ENCODE measurements at regions not wholly inside any gene's neighbourhood (a gene's known extent, or its start where the extent isn't known, plus 50 kb on each side); places are given as distances from the start of the nearest gene placed in this dataset.
A peak's percentile ranks its signal among the peaks of the same experiment; 100 is the strongest.

- Mint-ChIP-seq H3K4me1 (ENCODE audit: low read depth) (peaks cover 23% of the 10 kb centered on the region), H3K36me3 (ENCODE audit: insufficient read depth) (no peaks in the 10 kb centered on the region), H3K27me3 (ENCODE audit: low read depth) (peaks cover 4% of the 10 kb centered on the region), H3K9me3 (no peaks in the 10 kb centered on the region), H3K4me3 (no peak overlapping the region)
- ATAC-seq: peak; percentile 46 to 74
- no peak for DNase-seq
Observed at GRCh38 chr15:70308011-70308734, 210.5 kb upstream of the TLE3 start.

DNA sequence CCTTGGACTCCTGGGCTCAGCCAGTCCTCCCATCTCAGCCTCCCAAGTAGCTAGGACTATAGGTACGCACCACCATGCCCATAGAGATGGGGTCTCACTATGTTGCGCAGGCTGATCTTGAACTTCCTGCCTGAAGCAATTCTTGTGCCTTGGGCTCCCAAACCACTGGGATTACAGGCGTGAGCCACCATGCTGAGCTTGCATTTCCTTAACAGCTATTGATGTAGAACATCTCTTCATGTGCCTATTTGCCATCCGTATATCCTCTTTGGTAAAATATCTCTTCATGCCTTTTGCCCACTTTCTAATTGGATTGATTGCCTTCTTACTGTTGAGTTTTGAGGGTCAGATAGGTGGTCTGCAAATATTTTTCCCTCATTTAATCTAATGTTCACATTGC lies 208.9 kb upstream of the TLE3 start:
- H3K27me3 Mint-ChIP-seq (ENCODE audit: low read depth): peaks cover 4% of the 10 kb centered on the region
- peaks cover 23% of the 10 kb centered on the region for H3K4me1 Mint-ChIP-seq (ENCODE audit: low read depth)
- ATAC-seq (no peak), DNase-seq (no peak)
- no peak overlapping the region for H3K4me3 Mint-ChIP-seq
- H3K36me3 Mint-ChIP-seq (ENCODE audit: insufficient read depth): no peaks in the 10 kb centered on the region
- H3K9me3 Mint-ChIP-seq: no peaks in the 10 kb centered on the region

DNA sequence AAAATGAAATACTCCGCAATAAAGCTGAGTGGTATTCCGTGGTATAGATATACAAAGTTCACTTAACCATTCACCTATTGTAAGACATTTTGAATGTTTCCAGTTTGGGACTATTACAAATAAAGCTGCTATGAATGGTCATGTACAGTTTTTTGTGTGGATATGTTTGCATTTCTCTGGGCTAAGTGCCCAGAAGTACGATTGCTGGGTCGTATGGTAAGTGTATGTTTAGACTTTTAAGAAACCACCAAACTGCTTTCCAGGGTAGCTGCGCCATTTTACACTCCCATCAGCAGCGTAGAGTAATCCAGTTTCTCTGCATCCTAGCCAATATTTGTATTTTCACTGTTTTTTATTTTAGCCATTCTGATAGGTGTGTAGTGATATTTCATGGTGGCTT lies 208.4 kb upstream of the TLE3 start:
- no peaks in the 10 kb centered on the region for H3K9me3 Mint-ChIP-seq
- H3K27me3 Mint-ChIP-seq (ENCODE audit: low read depth): peaks cover 4% of the 10 kb centered on the region
- no peak overlapping the region for H3K4me3 Mint-ChIP-seq
- peaks cover 27% of the 10 kb centered on the region for H3K4me1 Mint-ChIP-seq (ENCODE audit: low read depth)
- DNase-seq (no peak), ATAC-seq (no peak)
- H3K36me3 Mint-ChIP-seq (ENCODE audit: insufficient read depth): no peaks in the 10 kb centered on the region

- Mint-ChIP-seq H3K36me3 (ENCODE audit: insufficient read depth) (no peaks in the 10 kb centered on the region), H3K4me1 (ENCODE audit: low read depth) (peaks cover 30% of the 10 kb centered on the region), H3K27me3 (ENCODE audit: low read depth) (peaks cover 4% of the 10 kb centered on the region), H3K4me3 (no peak overlapping the region), H3K9me3 (no peaks in the 10 kb centered on the region)
- DNase-seq (no peak), ATAC-seq (no peak)
Observed at GRCh38 chr15:70303981-70304380, 206.3 kb upstream of the TLE3 start.

DNA sequence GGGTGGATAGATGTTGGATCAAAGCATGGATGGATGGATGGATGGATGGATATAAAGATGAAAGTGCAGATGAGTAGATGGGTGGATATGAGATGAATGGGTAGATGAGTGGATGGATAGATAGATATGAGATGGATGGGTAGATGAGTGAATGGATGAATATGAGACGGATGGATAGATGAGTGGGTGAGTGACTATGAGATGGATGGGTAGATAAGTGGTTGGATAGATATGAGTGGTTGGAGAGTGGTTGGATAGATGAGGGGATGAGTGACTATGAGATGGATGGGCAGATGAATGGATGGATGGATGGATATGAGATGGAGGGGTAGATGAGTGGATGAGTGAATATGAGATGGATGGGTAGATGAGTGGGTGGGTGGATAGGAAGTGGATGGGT lies 204.6 kb upstream of the TLE3 start:
- no peaks in the 10 kb centered on the region for H3K27me3 Mint-ChIP-seq (ENCODE audit: low read depth)
- no peak overlapping the region for H3K4me3 Mint-ChIP-seq
- DNase-seq (no peak), ATAC-seq (no peak)
- peaks cover 18% of the 10 kb centered on the region for H3K4me1 Mint-ChIP-seq (ENCODE audit: low read depth)
- no peaks in the 10 kb centered on the region for H3K36me3 Mint-ChIP-seq (ENCODE audit: insufficient read depth)
- no peaks in the 10 kb centered on the region for H3K9me3 Mint-ChIP-seq

- Mint-ChIP-seq H3K4me1 (ENCODE audit: low read depth) (peaks cover 19% of the 10 kb centered on the region), H3K9me3 (no peaks in the 10 kb centered on the region), H3K36me3 (ENCODE audit: insufficient read depth) (no peaks in the 10 kb centered on the region), H3K27me3 (ENCODE audit: low read depth) (no peaks in the 10 kb centered on the region), H3K4me3 (no peak overlapping the region)
- DNase-seq: no peak
- ATAC-seq: no peak
Observed at GRCh38 chr15:70301396-70301795, 203.7 kb upstream of the TLE3 start.

GRCh38 chr15:70299931-70300869 lies 202.5 kb upstream of the TLE3 start:
- peak; percentile 98 to 99 for ATAC-seq
- Mint-ChIP-seq H3K27me3 (ENCODE audit: low read depth) (no peaks in the 10 kb centered on the region), H3K4me3 (peak overlapping the region; percentile 14)

DNA sequence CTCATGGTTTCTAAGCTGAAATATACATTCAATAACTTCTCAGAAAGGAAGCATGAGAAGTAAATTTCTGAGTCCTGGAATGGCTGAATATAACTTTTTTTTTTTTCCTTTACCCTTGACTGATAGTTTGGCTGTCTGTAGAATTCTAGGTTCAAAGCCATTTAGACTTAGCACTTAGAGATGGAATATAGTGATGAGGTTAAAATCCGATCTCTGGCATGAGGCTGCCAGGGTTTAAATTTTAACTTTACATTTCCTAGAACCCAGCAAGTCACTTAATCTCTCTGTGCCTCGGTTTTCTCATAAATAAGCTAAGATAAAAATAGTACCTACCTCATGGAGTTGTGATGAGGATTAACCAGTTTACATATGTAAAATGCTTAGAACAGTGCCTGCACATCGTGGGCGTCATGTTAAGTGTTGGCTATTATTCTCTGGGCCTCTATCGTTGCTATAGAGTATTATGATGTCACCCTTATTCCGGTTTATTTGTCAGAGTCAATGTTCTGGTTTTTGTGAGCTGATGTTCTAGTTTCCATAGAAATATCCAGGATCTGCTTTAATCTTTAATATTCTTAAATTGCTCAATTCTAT lies 199.8 kb upstream of the TLE3 start:
- H3K9me3 Mint-ChIP-seq: no peaks in the 10 kb centered on the region
- peaks cover 22% of the 10 kb centered on the region for H3K4me1 Mint-ChIP-seq (ENCODE audit: low read depth)
- no peaks in the 10 kb centered on the region for H3K27me3 Mint-ChIP-seq (ENCODE audit: low read depth)
- ATAC-seq: no peak
- no peaks in the 10 kb centered on the region for H3K36me3 Mint-ChIP-seq (ENCODE audit: insufficient read depth)
- DNase-seq: no peak
- H3K4me3 Mint-ChIP-seq: no peak overlapping the region

More at GRCh38 chr15:70299931-70300869, 202.5 kb upstream of the TLE3 start:
- no peaks in the 10 kb centered on the region for H3K9me3 Mint-ChIP-seq
- DNase-seq: peak; percentile 61
- H3K36me3 Mint-ChIP-seq (ENCODE audit: insufficient read depth): no peaks in the 10 kb centered on the region
- peaks cover 22% of the 10 kb centered on the region for H3K4me1 Mint-ChIP-seq (ENCODE audit: low read depth)

GRCh38 chr15:70294731-70295305 lies 197.1 kb upstream of the TLE3 start:
- Mint-ChIP-seq H3K4me3 (no peak overlapping the region), H3K4me1 (ENCODE audit: low read depth) (peaks cover 6% of the 10 kb centered on the region), H3K27me3 (ENCODE audit: low read depth) (peaks cover under 1% of the 10 kb centered on the region)

GRCh38 chr15:70293591-70294470 lies 196.1 kb upstream of the TLE3 start:
- H3K27me3 Mint-ChIP-seq (ENCODE audit: low read depth): peaks cover 2% of the 10 kb centered on the region
- H3K36me3 Mint-ChIP-seq (ENCODE audit: insufficient read depth): no peaks in the 10 kb centered on the region
- DNase-seq (no peak), ATAC-seq (no peak)
- peaks cover 5% of the 10 kb centered on the region for H3K4me1 Mint-ChIP-seq (ENCODE audit: low read depth)
- no peaks in the 10 kb centered on the region for H3K9me3 Mint-ChIP-seq
- H3K4me3 Mint-ChIP-seq: no peak overlapping the region

More at GRCh38 chr15:70294731-70295305, 197.1 kb upstream of the TLE3 start:
- no peaks in the 10 kb centered on the region for H3K9me3 Mint-ChIP-seq
- ATAC-seq: no peak
- no peaks in the 10 kb centered on the region for H3K36me3 Mint-ChIP-seq (ENCODE audit: insufficient read depth)
- no peak for DNase-seq

DNA sequence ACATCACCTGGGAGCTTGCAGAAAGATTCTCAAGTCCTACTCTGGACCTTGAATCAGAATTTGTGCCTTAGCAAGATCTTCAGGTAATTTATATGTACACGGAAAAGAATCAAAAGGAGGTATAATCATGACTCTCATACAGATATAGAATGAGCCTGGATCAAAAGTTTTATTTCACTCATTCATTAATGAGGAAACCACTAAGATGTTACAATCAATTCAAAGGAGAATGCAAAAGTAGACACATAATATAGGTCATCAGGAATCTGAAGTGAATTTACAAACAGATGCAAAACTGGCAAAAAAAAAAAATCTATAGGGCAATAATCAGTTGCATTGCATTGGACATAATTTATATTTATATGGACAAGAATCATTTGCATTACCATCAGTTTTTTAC lies 195.4 kb upstream of the TLE3 start:
- Mint-ChIP-seq H3K27me3 (ENCODE audit: low read depth) (peaks cover 2% of the 10 kb centered on the region), H3K36me3 (ENCODE audit: insufficient read depth) (no peaks in the 10 kb centered on the region), H3K4me3 (no peak overlapping the region), H3K9me3 (no peaks in the 10 kb centered on the region), H3K4me1 (ENCODE audit: low read depth) (peaks cover 5% of the 10 kb centered on the region)
- DNase-seq (no peak), ATAC-seq (no peak)

GRCh38 chr15:70292076-70292760 lies 194.5 kb upstream of the TLE3 start:
- peaks cover 2% of the 10 kb centered on the region for H3K27me3 Mint-ChIP-seq (ENCODE audit: low read depth)
- ATAC-seq: no peak
- peaks cover 5% of the 10 kb centered on the region for H3K4me1 Mint-ChIP-seq (ENCODE audit: low read depth)
- H3K9me3 Mint-ChIP-seq: no peaks in the 10 kb centered on the region
- H3K36me3 Mint-ChIP-seq (ENCODE audit: insufficient read depth): no peaks in the 10 kb centered on the region
- H3K4me3 Mint-ChIP-seq: no peak overlapping the region
- no peak for DNase-seq

All from activated T-cell treated with anti-CD3 and anti-CD28 coated beads, Interleukin-2, amount 50 U/mL, for 4 hours (primary cell).